CD4-positive, alpha-beta T cell treated with Interleukin-12 subunit alpha and Interleukin-12 subunit beta, for 1 hour (primary cell): ENCODE measurements at regions not wholly inside any gene's neighbourhood (a gene's known extent, or its start where the extent isn't known, plus 50 kb on each side); places are given as distances from the start of the nearest gene placed in this dataset.

Source experiments
- DNase-seq: peaks from one replicate; pipeline ENCODE4 v3.0.0-alpha.2; 2020

- DNase-seq = no peak
These were observed 383.9 kb downstream of the TLR4 start for GRCh38 chr9:118088090-118088489.

- no peak for DNase-seq
These were observed 387.0 kb downstream of the TLR4 start for GRCh38 chr9:118091226-118091625.

- no peak for DNase-seq
These were observed 387.7 kb downstream of the TLR4 start for GRCh38 chr9:118091711-118092500.

GRCh38 chr9:118094387-118094786 lies 390.2 kb downstream of the TLR4 start:
- no peak for DNase-seq

- no peak for DNase-seq
These were observed 396.6 kb downstream of the TLR4 start for GRCh38 chr9:118100529-118101419.

GRCh38 chr9:118104363-118104762 lies 400.2 kb downstream of the TLR4 start:
- DNase-seq = no peak

GRCh38 chr9:118108971-118109370 lies 404.8 kb downstream of the TLR4 start:
- DNase-seq = no peak

GRCh38 chr9:118109542-118109941 lies 405.3 kb downstream of the TLR4 start:
- no peak for DNase-seq

- no peak for DNase-seq
These were observed 417.2 kb downstream of the TLR4 start for GRCh38 chr9:118121361-118121760.

- no peak for DNase-seq
These were observed 424.1 kb downstream of the TLR4 start for GRCh38 chr9:118128313-118128712.

GRCh38 chr9:118129541-118129940 lies 425.3 kb downstream of the TLR4 start:
- no peak for DNase-seq

GRCh38 chr9:118148990-118149389 lies 444.8 kb downstream of the TLR4 start:
- no peak for DNase-seq

- DNase-seq = no peak
These were observed 452.6 kb downstream of the TLR4 start for GRCh38 chr9:118156846-118157245.

- DNase-seq = no peak
These were observed 458.5 kb downstream of the TLR4 start for GRCh38 chr9:118162716-118163115.

- no peak for DNase-seq
These were observed 459.5 kb downstream of the TLR4 start for GRCh38 chr9:118163751-118164150.

GRCh38 chr9:118165451-118165850 lies 461.2 kb downstream of the TLR4 start:
- DNase-seq = no peak

GRCh38 chr9:118170032-118170955 lies 466.1 kb downstream of the TLR4 start:
- no peak for DNase-seq

GRCh38 chr9:118177241-118177640 lies 473.0 kb downstream of the TLR4 start:
- DNase-seq = no peak

GRCh38 chr9:118183576-118183975 lies 479.4 kb downstream of the TLR4 start:
- no peak for DNase-seq

GRCh38 chr9:118187408-118187807 lies 483.2 kb downstream of the TLR4 start:
- DNase-seq = no peak

- DNase-seq = no peak
These were observed 485.4 kb downstream of the TLR4 start for GRCh38 chr9:118189615-118190014.

GRCh38 chr9:118192807-118193206 lies 488.6 kb downstream of the TLR4 start:
- DNase-seq = no peak

GRCh38 chr9:118209343-118209742 lies 505.1 kb downstream of the TLR4 start:
- DNase-seq = no peak
